ENCODE measurements at regions not wholly inside any gene's neighbourhood (a gene's known extent, or its start where the extent isn't known, plus 50 kb on each side); places are given as distances from the start of the nearest gene placed in this dataset.

DNA sequence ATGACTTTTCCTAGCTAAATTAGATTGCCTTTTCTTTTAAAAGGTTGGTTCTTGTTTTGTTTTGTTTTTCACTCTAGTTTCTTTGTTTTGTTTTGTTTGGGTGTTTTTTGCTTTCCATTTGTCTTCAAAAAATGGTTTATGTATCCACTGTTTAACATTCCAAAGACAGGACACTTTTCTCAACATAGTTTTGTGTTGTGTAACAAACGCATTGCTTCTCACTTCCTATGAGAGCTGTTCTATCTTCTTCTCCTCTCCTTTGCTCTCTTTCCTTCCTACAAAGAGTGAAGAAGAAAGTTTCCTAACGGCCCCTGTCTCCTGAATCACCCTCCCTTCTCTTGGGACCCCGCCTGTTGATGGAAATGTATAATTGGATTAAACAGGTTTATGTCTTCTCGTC lies 539.7 kb downstream of the ACTL7B start (continued):
- TF ChIP-seq, protein P1, sequence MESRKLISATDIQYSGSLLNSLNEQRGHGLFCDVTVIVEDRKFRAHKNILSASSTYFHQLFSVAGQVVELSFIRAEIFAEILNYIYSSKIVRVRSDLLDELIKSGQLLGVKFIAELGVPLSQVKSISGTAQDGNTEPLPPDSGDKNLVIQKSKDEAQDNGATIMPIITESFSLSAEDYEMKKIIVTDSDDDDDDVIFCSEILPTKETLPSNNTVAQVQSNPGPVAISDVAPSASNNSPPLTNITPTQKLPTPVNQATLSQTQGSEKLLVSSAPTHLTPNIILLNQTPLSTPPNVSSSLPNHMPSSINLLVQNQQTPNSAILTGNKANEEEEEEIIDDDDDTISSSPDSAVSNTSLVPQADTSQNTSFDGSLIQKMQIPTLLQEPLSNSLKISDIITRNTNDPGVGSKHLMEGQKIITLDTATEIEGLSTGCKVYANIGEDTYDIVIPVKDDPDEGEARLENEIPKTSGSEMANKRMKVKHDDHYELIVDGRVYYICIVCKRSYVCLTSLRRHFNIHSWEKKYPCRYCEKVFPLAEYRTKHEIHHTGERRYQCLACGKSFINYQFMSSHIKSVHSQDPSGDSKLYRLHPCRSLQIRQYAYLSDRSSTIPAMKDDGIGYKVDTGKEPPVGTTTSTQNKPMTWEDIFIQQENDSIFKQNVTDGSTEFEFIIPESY (IDR thresholded peaks at IDR 0.05) = no peak
- TF ChIP-seq, protein P2, sequence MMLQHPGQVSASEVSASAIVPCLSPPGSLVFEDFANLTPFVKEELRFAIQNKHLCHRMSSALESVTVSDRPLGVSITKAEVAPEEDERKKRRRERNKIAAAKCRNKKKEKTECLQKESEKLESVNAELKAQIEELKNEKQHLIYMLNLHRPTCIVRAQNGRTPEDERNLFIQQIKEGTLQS (IDR thresholded peaks at IDR 0.05) = no peak
- TF ChIP-seq YY1 (IDR thresholded peaks at IDR 0.05) = no peak
- TF ChIP-seq, protein P3, sequence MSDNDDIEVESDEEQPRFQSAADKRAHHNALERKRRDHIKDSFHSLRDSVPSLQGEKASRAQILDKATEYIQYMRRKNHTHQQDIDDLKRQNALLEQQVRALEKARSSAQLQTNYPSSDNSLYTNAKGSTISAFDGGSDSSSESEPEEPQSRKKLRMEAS (IDR thresholded peaks at IDR 0.05) = no peak
- no peak for TF ChIP-seq EGR1 (IDR thresholded peaks at IDR 0.05; ENCODE audit: low read depth in 2 of 2)
- no peak for TF ChIP-seq FOXA2 (IDR thresholded peaks at IDR 0.05)
- no peak for TF ChIP-seq GABPA (IDR thresholded peaks at IDR 0.05 in 1 of 2, conservative IDR thresholded peaks at IDR 0.05 in 1 of 2)
- no peak for TF ChIP-seq FOXA1 (IDR thresholded peaks at IDR 0.05)

DNA sequence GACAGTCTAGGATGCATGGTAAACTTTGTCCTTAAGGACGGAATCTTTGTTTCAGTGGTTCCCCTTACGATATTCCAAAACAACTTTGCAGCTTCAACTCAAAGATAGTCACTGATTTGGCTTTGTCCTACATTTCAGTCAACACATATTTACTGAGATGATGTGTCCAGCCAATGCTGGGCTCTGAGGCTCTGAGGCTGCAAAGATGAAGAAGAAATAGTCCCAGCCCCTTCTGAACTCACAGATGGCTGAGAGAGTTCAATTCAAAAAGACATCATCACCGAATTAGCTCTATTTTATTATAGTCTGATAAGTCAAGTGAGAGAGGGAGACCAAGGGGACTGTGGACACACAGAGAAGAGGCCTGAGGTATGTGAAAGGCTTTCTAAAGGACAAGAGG lies 544.0 kb downstream of the ACTL7B start:
- Histone ChIP-seq H3K27ac (ENCODE audit: low read depth in 1 of 2, low read length in 2 of 2) (no peak overlapping the region), H3K9ac (ENCODE audit: low read depth in 1 of 2, low read length in 2 of 2) (no peak overlapping the region), H3K9me3 (ENCODE audit: control insufficient read depth in 4 of 4, low read length in 3 of 4) (peaks cover 0 to 3% (median 0%) of the 10 kb centered on the region in 4 donors), H3K27me3 (ENCODE audit: control insufficient read depth in 4 of 4, insufficient read depth in 4 of 4, low read length in 3 of 4) (peaks cover 0 to 3% (median 0%) of the 10 kb centered on the region in 4 donors), H3K4me1 (ENCODE audit: control insufficient read depth in 4 of 4, insufficient read depth in 4 of 4, low read length in 3 of 4) (no peaks in the 10 kb centered on the region), H3K36me3 (ENCODE audit: control insufficient read depth in 4 of 4, insufficient read depth in 3 of 4, low read depth in 1 of 4, low read length in 3 of 4) (no peaks in the 10 kb centered on the region), H3K4me3 (ENCODE audit: low read depth in 1 of 3, low read length in 3 of 3) (no peak overlapping the region)
- TF ChIP-seq HNF4G (IDR thresholded peaks at IDR 0.05) = no peak
- 87% methylated on average over 3 of the region's 3 CpGs for WGBS
- DNase-seq (ENCODE audit: low spot score) = no peak

DNA sequence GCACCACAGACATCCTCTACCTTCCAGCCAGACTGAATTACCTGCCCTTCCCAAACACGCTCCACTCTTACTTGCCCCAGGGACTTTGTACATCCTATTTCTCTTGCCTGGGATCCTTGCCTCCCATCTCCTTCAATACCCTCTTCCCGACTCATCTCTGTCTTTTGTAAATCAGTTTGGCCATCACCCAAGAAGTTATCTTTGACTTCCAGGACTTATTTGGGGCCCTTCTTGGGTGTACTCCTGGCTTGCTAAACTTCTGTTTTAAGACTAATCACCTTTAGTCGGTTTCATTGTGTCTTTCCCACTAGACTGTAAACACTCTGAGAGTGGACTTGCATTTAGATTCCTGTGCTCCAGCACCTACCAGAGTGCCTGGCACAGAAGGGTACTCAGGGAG lies 545.6 kb downstream of the ACTL7B start:
- H3K4me3 ChIP-seq (ENCODE audit: low read depth in 1 of 3, low read length in 3 of 3) = no peak overlapping the region
- no peak for TF ChIP-seq EGR1 (IDR thresholded peaks at IDR 0.05; ENCODE audit: low read depth in 2 of 2)
- TF ChIP-seq, protein P4, sequence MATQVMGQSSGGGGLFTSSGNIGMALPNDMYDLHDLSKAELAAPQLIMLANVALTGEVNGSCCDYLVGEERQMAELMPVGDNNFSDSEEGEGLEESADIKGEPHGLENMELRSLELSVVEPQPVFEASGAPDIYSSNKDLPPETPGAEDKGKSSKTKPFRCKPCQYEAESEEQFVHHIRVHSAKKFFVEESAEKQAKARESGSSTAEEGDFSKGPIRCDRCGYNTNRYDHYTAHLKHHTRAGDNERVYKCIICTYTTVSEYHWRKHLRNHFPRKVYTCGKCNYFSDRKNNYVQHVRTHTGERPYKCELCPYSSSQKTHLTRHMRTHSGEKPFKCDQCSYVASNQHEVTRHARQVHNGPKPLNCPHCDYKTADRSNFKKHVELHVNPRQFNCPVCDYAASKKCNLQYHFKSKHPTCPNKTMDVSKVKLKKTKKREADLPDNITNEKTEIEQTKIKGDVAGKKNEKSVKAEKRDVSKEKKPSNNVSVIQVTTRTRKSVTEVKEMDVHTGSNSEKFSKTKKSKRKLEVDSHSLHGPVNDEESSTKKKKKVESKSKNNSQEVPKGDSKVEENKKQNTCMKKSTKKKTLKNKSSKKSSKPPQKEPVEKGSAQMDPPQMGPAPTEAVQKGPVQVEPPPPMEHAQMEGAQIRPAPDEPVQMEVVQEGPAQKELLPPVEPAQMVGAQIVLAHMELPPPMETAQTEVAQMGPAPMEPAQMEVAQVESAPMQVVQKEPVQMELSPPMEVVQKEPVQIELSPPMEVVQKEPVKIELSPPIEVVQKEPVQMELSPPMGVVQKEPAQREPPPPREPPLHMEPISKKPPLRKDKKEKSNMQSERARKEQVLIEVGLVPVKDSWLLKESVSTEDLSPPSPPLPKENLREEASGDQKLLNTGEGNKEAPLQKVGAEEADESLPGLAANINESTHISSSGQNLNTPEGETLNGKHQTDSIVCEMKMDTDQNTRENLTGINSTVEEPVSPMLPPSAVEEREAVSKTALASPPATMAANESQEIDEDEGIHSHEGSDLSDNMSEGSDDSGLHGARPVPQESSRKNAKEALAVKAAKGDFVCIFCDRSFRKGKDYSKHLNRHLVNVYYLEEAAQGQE (IDR thresholded peaks at IDR 0.05) = no peak
- no peak for TF ChIP-seq HNF4A (conservative IDR thresholded peaks at IDR 0.05)
- TF ChIP-seq, protein P3 (IDR thresholded peaks at IDR 0.05) = no peak
- TF ChIP-seq RXRA (IDR thresholded peaks at IDR 0.05) = no peak
- TF ChIP-seq FOXA2 (IDR thresholded peaks at IDR 0.05) = no peak
- no peak for TF ChIP-seq NR2F2 (IDR thresholded peaks at IDR 0.05)
- no peak for TF ChIP-seq TAF1 (conservative IDR thresholded peaks at IDR 0.05)
- TF ChIP-seq, protein P2 (IDR thresholded peaks at IDR 0.05) = no peak
- H3K27ac ChIP-seq (ENCODE audit: low read depth in 1 of 2, low read length in 2 of 2) = no peak overlapping the region
- no peak for DNase-seq (ENCODE audit: low spot score)
- WGBS = 89% methylated on average over 3 of the region's 3 CpGs
- H3K4me1 ChIP-seq (ENCODE audit: control insufficient read depth in 4 of 4, insufficient read depth in 4 of 4, low read length in 3 of 4) = no peaks in the 10 kb centered on the region
- peaks cover 0 to under 1% (median 0%) of the 10 kb centered on the region in 4 donors for H3K27me3 ChIP-seq (ENCODE audit: control insufficient read depth in 4 of 4, insufficient read depth in 4 of 4, low read length in 3 of 4)
- no peak overlapping the region for H3K9ac ChIP-seq (ENCODE audit: low read depth in 1 of 2, low read length in 2 of 2)
- peaks cover 0 to 3% (median 0%) of the 10 kb centered on the region in 4 donors for H3K9me3 ChIP-seq (ENCODE audit: control insufficient read depth in 4 of 4, low read length in 3 of 4)
- no peaks in the 10 kb centered on the region for H3K36me3 ChIP-seq (ENCODE audit: control insufficient read depth in 4 of 4, insufficient read depth in 3 of 4, low read depth in 1 of 4, low read length in 3 of 4)
